Activated naive CD8-positive, alpha-beta T cell treated with anti-CD3 and anti-CD28 coated beads, Interleukin-2, amount 10 ng/mL, durations not matched to agents 7 days and 5 days (primary cell): ENCODE measurements at regions not wholly inside any gene's neighbourhood (a gene's known extent, or its start where the extent isn't known, plus 50 kb on each side); places are given as distances from the start of the nearest gene placed in this dataset.
A peak's percentile ranks its signal among the peaks of the same experiment; 100 is the strongest.

Source experiments
- ATAC-seq: fragments of 150-1000 bp; cut with Tn5 transposase; one replicate; pipeline ENCODE4 v1.10.0; 2021; ENCODE audit warnings: low read depth, moderate library complexity
- POLR2A ChIA-PET: fragments of 350-600 bp; sonication (Branson Sonifier 250); formaldehyde crosslinking; loops from one replicate; lab custom pipeline; 2021; ENCODE audit warnings: antibody characterized with exemption; lab: Charles Lee
- DNase-seq: peaks from one replicate; pipeline ENCODE4 v3.0.0; 2021
- H3K27ac Mint-ChIP-seq: one replicate; pipeline ENCODE4 v1.8.0; 2022; ENCODE audit warnings: mild to moderate bottlenecking, mixed read lengths
- H3K27me3 Mint-ChIP-seq: one replicate; pipeline ENCODE4 v1.8.0; 2022; ENCODE audit warnings: mild to moderate bottlenecking, moderate library complexity, mixed read lengths
- H3K36me3 Mint-ChIP-seq: one replicate; pipeline ENCODE4 v1.8.0; 2021; ENCODE audit warnings: mild to moderate bottlenecking, mixed read lengths
- H3K4me1 Mint-ChIP-seq: one replicate; pipeline ENCODE4 v1.8.0; 2021; ENCODE audit warnings: mixed read lengths
- H3K4me3 Mint-ChIP-seq: one replicate; pipeline ENCODE4 v1.8.0; 2022; ENCODE audit warnings: mild to moderate bottlenecking, moderate library complexity, mixed read lengths
- H3K9me3 Mint-ChIP-seq: one replicate; pipeline ENCODE4 v1.8.0; 2021; ENCODE audit warnings: mixed read lengths

GRCh38 chr10:3271354-3272115 is 99.0 kb upstream of the PITRM1 start:
- no peaks in the 10 kb centered on the region for H3K9me3 Mint-ChIP-seq
- no peaks in the 10 kb centered on the region for H3K4me1 Mint-ChIP-seq
- H3K27me3 Mint-ChIP-seq, result peaks cover 21% of the 10 kb centered on the region
- DNase-seq, result no peak
- POLR2A ChIA-PET, result no interaction called here
- no peak overlapping the region for H3K27ac Mint-ChIP-seq
- H3K4me3 Mint-ChIP-seq, result no peak overlapping the region
- H3K36me3 Mint-ChIP-seq, result no peaks in the 10 kb centered on the region
- ATAC-seq, result no peak

- Mint-ChIP-seq H3K36me3 (no peaks in the 10 kb centered on the region), H3K9me3 (no peaks in the 10 kb centered on the region), H3K27ac (no peak overlapping the region), H3K4me3 (no peak overlapping the region), H3K27me3 (peaks cover 20% of the 10 kb centered on the region), H3K4me1 (no peaks in the 10 kb centered on the region)
- ATAC-seq, result no peak
- DNase-seq, result no peak
- POLR2A ChIA-PET, result no interaction called here
These were observed 98.2 kb upstream of the PITRM1 start for GRCh38 chr10:3270577-3271316.

DNA sequence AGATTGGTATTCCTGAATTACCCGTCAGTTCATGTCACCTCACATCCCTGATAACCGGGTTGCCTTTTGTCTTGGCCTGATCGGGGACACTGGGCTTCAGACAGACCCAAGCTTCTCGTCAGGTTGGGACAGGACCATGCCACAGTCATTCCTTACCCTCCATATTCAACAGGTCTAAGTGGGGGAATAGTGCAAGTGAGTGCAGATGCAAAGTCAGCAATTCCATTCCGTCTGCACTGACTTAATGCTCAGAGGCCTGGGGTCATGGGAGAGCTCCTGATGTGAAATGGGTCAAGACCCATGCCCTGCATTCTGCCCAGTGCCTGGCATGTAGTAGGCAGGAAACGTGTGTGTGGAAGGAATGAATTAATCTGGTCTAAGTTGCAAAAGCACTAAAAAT is 95.4 kb upstream of the PITRM1 start:
- no peaks in the 10 kb centered on the region for H3K36me3 Mint-ChIP-seq
- H3K27ac Mint-ChIP-seq, result no peak overlapping the region
- ATAC-seq (no peak), DNase-seq (no peak)
- peaks cover 2% of the 10 kb centered on the region for H3K4me1 Mint-ChIP-seq
- POLR2A ChIA-PET, result no interaction called here
- H3K27me3 Mint-ChIP-seq, result peaks cover 21% of the 10 kb centered on the region
- no peaks in the 10 kb centered on the region for H3K9me3 Mint-ChIP-seq
- H3K4me3 Mint-ChIP-seq, result no peak overlapping the region

- no peak overlapping the region for H3K27ac Mint-ChIP-seq
- peaks cover 2% of the 10 kb centered on the region for H3K4me1 Mint-ChIP-seq
- peaks cover 18% of the 10 kb centered on the region for H3K27me3 Mint-ChIP-seq
- H3K36me3 Mint-ChIP-seq, result no peaks in the 10 kb centered on the region
- H3K9me3 Mint-ChIP-seq, result no peaks in the 10 kb centered on the region
- ATAC-seq, result no peak
- H3K4me3 Mint-ChIP-seq, result no peak overlapping the region
- POLR2A ChIA-PET, result no interaction called here
- no peak for DNase-seq
These were observed 92.5 kb upstream of the PITRM1 start for GRCh38 chr10:3265088-3265487.

- POLR2A ChIA-PET, result no interaction called here
- peaks cover 13% of the 10 kb centered on the region for H3K27me3 Mint-ChIP-seq
- peak overlapping the region; percentile 49 for H3K27ac Mint-ChIP-seq
- peaks cover 2% of the 10 kb centered on the region for H3K4me1 Mint-ChIP-seq
- no peaks in the 10 kb centered on the region for H3K9me3 Mint-ChIP-seq
- ATAC-seq (no peak), DNase-seq (no peak)
- H3K4me3 Mint-ChIP-seq, result no peak overlapping the region
- no peaks in the 10 kb centered on the region for H3K36me3 Mint-ChIP-seq
These were observed 91.7 kb upstream of the PITRM1 start for GRCh38 chr10:3264161-3264761.

- Mint-ChIP-seq H3K36me3 (no peaks in the 10 kb centered on the region), H3K4me1 (peaks cover 2% of the 10 kb centered on the region), H3K9me3 (no peaks in the 10 kb centered on the region), H3K27ac (no peak overlapping the region), H3K4me3 (no peak overlapping the region), H3K27me3 (peaks cover 13% of the 10 kb centered on the region)
- POLR2A ChIA-PET, result no interaction called here
- no peak for DNase-seq
- ATAC-seq, result no peak
These were observed 91.2 kb upstream of the PITRM1 start for GRCh38 chr10:3263747-3264146.

- Mint-ChIP-seq H3K36me3 (no peaks in the 10 kb centered on the region), H3K27ac (no peak overlapping the region), H3K27me3 (peaks cover 13% of the 10 kb centered on the region), H3K9me3 (no peaks in the 10 kb centered on the region), H3K4me3 (no peak overlapping the region), H3K4me1 (peaks cover 2% of the 10 kb centered on the region)
- DNase-seq (no peak), ATAC-seq (no peak)
- POLR2A ChIA-PET, result no interaction called here
These were observed 90.5 kb upstream of the PITRM1 start for GRCh38 chr10:3263082-3263481.

DNA sequence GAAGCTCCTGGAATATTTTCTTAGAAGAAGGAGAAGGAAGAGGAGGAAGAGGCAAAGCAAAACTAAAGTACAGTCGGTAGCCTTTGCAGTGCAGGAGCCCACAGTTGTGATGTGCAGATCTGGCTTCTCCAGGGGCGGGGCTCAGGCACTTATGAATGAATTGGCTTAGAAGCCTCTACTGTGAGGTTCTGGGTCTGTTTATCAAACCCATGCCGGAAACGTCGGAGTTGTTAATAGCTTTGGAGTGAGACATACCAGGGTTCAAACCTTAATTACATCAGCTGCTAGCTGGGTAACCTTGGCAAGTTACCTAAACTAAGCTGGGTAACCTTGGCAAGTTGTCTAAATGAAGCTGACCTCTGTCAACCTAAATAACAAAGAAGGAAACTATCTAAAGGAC is 89.3 kb upstream of the PITRM1 start:
- H3K4me3 Mint-ChIP-seq, result no peak overlapping the region
- H3K36me3 Mint-ChIP-seq, result no peaks in the 10 kb centered on the region
- no peak overlapping the region for H3K27ac Mint-ChIP-seq
- ATAC-seq, result no peak
- POLR2A ChIA-PET, result no interaction called here
- H3K27me3 Mint-ChIP-seq, result peaks cover 13% of the 10 kb centered on the region
- H3K9me3 Mint-ChIP-seq, result no peaks in the 10 kb centered on the region
- DNase-seq, result no peak
- H3K4me1 Mint-ChIP-seq, result peaks cover 2% of the 10 kb centered on the region

DNA sequence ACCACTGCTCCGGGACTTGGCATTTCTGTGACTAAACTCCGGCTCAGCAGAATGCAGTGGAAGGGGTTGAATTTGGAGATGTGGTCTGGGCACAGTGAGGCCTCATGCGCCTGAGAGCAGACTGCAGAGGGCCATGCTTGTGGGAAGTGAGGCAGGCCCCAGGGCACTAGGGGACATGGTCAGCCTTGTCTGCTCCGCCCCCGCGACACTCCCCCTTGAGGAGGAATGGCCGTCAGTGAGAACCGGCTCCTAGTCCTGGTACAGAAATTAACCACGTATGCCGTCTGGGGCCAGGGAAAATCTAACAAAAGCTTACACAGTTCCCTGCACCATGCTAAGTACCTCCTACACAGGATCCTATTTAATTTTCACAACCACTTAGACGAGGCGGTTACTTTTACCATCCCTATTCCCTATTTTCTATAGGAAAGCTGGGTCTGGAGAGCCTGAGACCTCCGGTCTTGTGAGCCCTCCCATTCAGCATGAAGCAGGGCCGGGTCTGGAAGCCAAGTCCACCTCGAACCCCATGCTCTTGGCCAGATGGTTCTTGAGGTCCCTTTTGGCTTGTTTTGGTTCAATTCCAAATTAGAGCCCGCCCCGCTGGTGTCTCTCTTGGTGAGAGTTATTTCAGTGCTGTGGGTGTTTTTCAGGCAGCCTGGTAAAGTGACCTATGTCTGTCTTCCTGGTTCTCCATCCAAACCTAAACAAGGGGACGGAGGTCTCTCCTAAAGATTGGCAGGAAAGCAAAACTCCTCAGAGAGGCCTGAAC is 87.7 kb upstream of the PITRM1 start:
- no peaks in the 10 kb centered on the region for H3K9me3 Mint-ChIP-seq
- ATAC-seq, result no peak
- peaks cover 2% of the 10 kb centered on the region for H3K4me1 Mint-ChIP-seq

GRCh38 chr10:3259499-3259898 is 86.9 kb upstream of the PITRM1 start:
- Mint-ChIP-seq H3K4me3 (no peak overlapping the region), H3K9me3 (no peaks in the 10 kb centered on the region), H3K4me1 (peaks cover 2% of the 10 kb centered on the region), H3K27me3 (peaks cover 20% of the 10 kb centered on the region), H3K36me3 (no peaks in the 10 kb centered on the region), H3K27ac (no peak overlapping the region)
- ATAC-seq (no peak), DNase-seq (no peak)
- POLR2A ChIA-PET, result no interaction called here

More for the DNA sequence above, 87.7 kb upstream of the PITRM1 start:
- DNase-seq, result no peak
- no peaks in the 10 kb centered on the region for H3K36me3 Mint-ChIP-seq
- peaks cover 12% of the 10 kb centered on the region for H3K27me3 Mint-ChIP-seq
- H3K27ac Mint-ChIP-seq, result no peak overlapping the region
- no peak overlapping the region for H3K4me3 Mint-ChIP-seq
- POLR2A ChIA-PET, result no interaction called here

DNA sequence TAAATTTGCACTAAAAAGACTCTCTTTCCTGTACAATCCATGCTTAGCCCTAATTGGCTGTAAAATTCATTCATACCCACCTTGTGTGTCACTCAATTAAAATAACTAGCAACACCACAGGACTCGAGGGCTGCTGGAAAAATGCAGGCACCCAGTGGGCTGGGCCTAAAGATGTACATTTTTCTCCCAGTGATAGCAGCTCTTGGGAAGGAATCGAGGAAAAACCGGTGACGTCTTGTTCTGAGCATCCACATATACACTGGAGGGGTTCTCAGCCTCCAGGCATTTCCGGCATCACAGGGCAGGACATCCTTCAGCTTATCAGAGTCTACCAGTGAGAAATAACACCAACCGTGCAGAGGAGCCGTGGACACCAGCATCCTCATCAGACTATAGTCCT is 85.8 kb upstream of the PITRM1 start:
- Mint-ChIP-seq H3K4me3 (no peak overlapping the region), H3K9me3 (no peaks in the 10 kb centered on the region), H3K27ac (no peak overlapping the region), H3K36me3 (no peaks in the 10 kb centered on the region), H3K4me1 (no peaks in the 10 kb centered on the region), H3K27me3 (peaks cover 25% of the 10 kb centered on the region)
- DNase-seq (no peak), ATAC-seq (no peak)
- POLR2A ChIA-PET, result no interaction called here

GRCh38 chr10:3255616-3256015 is 83.0 kb upstream of the PITRM1 start:
- H3K27ac Mint-ChIP-seq, result no peak overlapping the region
- POLR2A ChIA-PET, result no interaction called here
- no peak overlapping the region for H3K4me3 Mint-ChIP-seq

GRCh38 chr10:3255075-3255474 is 82.5 kb upstream of the PITRM1 start:
- no peak for ATAC-seq
- DNase-seq, result no peak
- no peaks in the 10 kb centered on the region for H3K36me3 Mint-ChIP-seq
- no peaks in the 10 kb centered on the region for H3K4me1 Mint-ChIP-seq
- H3K27me3 Mint-ChIP-seq, result peaks cover 33% of the 10 kb centered on the region
- H3K27ac Mint-ChIP-seq, result no peak overlapping the region
- no peaks in the 10 kb centered on the region for H3K9me3 Mint-ChIP-seq
- H3K4me3 Mint-ChIP-seq, result no peak overlapping the region
- POLR2A ChIA-PET, result no interaction called here

More at GRCh38 chr10:3255616-3256015, 83.0 kb upstream of the PITRM1 start:
- Mint-ChIP-seq H3K27me3 (peaks cover 32% of the 10 kb centered on the region), H3K36me3 (no peaks in the 10 kb centered on the region), H3K4me1 (no peaks in the 10 kb centered on the region), H3K9me3 (no peaks in the 10 kb centered on the region)
- DNase-seq (no peak), ATAC-seq (no peak)
